Fibroblast of pulmonary artery (primary cell): ENCODE measurements at regions not wholly inside any gene's neighbourhood (a gene's known extent, or its start where the extent isn't known, plus 50 kb on each side); places are given as distances from the start of the nearest gene placed in this dataset.
A peak's percentile ranks its signal among the peaks of the same experiment; 100 is the strongest.

Experiments
- DNase-seq: peaks from one replicate; pipeline ENCODE4 v3.0.0-alpha.2; 2010; ENCODE audit warnings: low read depth
- H3K4me3 ChIP-seq: replicated peaks from 2 replicates; pipeline ENCODE4 v1.5.1; 2011; ENCODE audit warnings: low read depth, mild to moderate bottlenecking, control low read depth, low read length, moderate library complexity
- TF ChIP-seq, protein P1 (sequence below): IDR thresholded peaks from 2 replicates; pipeline ENCODE4 v1.5.1; 2011; ENCODE audit warnings: mild to moderate bottlenecking, control low read depth, low read length, inconsistent platforms; ENCODE audit errors: missing control alignments

GRCh38 chr13:34553376-34553775 is 388.7 kb upstream of the NBEA start:
- TF ChIP-seq, protein P1, sequence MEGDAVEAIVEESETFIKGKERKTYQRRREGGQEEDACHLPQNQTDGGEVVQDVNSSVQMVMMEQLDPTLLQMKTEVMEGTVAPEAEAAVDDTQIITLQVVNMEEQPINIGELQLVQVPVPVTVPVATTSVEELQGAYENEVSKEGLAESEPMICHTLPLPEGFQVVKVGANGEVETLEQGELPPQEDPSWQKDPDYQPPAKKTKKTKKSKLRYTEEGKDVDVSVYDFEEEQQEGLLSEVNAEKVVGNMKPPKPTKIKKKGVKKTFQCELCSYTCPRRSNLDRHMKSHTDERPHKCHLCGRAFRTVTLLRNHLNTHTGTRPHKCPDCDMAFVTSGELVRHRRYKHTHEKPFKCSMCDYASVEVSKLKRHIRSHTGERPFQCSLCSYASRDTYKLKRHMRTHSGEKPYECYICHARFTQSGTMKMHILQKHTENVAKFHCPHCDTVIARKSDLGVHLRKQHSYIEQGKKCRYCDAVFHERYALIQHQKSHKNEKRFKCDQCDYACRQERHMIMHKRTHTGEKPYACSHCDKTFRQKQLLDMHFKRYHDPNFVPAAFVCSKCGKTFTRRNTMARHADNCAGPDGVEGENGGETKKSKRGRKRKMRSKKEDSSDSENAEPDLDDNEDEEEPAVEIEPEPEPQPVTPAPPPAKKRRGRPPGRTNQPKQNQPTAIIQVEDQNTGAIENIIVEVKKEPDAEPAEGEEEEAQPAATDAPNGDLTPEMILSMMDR = no peak
- no peak overlapping the region for H3K4me3 ChIP-seq
- no peak for DNase-seq

DNA sequence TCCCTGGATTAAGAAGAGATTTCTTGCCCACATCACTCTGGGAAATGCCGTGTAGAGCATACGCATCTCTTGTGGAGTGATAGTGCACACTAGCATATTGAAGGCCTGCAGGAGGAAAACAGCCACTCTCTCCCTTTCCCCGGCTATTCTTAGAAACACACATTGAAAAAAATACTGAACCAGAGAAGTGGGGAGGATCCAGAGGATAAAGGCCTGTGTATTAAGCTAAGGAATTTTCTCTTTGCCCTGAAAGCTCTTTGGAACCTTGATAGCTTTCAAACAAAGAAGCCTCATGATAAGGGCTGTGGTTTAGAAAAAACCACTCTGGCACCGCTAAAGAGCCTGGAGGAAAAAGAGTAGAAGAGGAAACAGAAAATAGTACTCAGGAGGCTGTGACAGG is 386.1 kb upstream of the NBEA start:
- no peak overlapping the region for H3K4me3 ChIP-seq
- DNase-seq = no peak
- TF ChIP-seq, protein P1 = no peak

- no peak overlapping the region for H3K4me3 ChIP-seq
- DNase-seq = no peak
- TF ChIP-seq, protein P1 = no peak
Observed at GRCh38 chr13:34561033-34561432, 381.0 kb upstream of the NBEA start.

GRCh38 chr13:34567597-34567996 is 374.5 kb upstream of the NBEA start:
- H3K4me3 ChIP-seq = no peak overlapping the region
- DNase-seq = no peak
- TF ChIP-seq, protein P1 = no peak

- TF ChIP-seq, protein P1 = no peak
- H3K4me3 ChIP-seq = no peak overlapping the region
- DNase-seq = no peak
Observed at GRCh38 chr13:34570698-34571353, 371.2 kb upstream of the NBEA start.

DNA sequence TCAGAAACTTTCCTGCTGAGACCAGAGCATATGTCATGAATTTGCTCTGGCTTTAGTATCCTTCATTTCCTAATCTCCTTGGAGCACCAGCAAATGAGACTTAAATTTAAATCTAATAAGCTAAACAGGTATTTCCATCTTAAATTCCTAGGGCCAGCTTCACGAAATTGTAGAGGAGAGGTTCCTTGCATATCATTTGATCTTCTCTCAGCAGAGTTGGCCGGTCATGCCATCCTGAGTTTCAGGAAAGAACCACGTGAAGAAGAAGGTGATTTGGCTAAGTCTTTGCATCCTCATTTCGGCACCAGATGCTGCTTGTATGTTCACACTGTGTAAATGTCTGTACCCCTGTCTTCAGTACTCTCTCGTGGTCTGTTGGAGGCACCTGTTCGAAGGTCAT is 370.4 kb upstream of the NBEA start:
- H3K4me3 ChIP-seq = no peak overlapping the region
- TF ChIP-seq, protein P1 = no peak
- DNase-seq = no peak

DNA sequence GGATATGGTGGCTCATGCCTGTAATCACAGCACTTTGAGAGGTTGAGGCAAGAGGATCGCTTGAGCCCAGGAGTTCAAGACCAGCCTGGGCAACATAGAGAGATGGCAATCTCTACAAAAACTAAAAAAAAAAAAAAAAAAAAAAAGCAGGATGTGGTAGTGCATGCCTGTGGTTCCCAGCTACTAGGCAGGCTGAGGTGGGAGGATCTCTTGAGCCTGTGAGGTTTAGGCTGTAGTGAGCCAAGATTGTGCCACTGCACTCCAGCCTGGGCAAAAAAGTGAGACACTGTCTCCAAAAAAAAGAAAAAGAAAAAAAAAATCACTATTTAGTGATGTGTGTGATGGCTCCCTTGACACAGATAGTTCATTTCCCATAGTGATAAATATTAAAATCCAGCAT is 365.0 kb upstream of the NBEA start:
- TF ChIP-seq, protein P1 = no peak
- peak; percentile 31 for DNase-seq
- no peak overlapping the region for H3K4me3 ChIP-seq
